GM12872 (cell line): ENCODE measurements at regions not wholly inside any gene's neighbourhood (a gene's known extent, or its start where the extent isn't known, plus 50 kb on each side); places are given as distances from the start of the nearest gene placed in this dataset.

Experiments
- CTCF ChIP-seq: IDR thresholded peaks from 3 replicates; pipeline ENCODE4 v1.5.1; 2011; ENCODE audit warnings: low read depth, mild to moderate bottlenecking, low read length, moderate library complexity; ENCODE audit not compliant: insufficient read depth

GRCh38 chr19:30091456-30091855, 149.4 kb downstream of the URI1 start:
- no peak for TF ChIP-seq CTCF

GRCh38 chr19:30091856-30092255, 149.8 kb downstream of the URI1 start:
- TF ChIP-seq CTCF = no peak

GRCh38 chr19:30092721-30093569, 150.9 kb downstream of the URI1 start:
- TF ChIP-seq CTCF = no peak

GRCh38 chr19:30093966-30094755, 152.1 kb downstream of the URI1 start:
- no peak for TF ChIP-seq CTCF

- TF ChIP-seq CTCF = no peak
Measured at GRCh38 chr19:30094756-30095140, 152.7 kb downstream of the URI1 start.

GRCh38 chr19:30095171-30095570, 153.1 kb downstream of the URI1 start:
- no peak for TF ChIP-seq CTCF

GRCh38 chr19:30096596-30097370, 154.7 kb downstream of the URI1 start:
- no peak for TF ChIP-seq CTCF
